Activated CD4-positive, CD25-positive, alpha-beta regulatory T cell treated with anti-CD3 and anti-CD28 coated beads, Interleukin-2, amount 50 U/mL, for 24 hours (primary cell): ENCODE measurements at regions not wholly inside any gene's neighbourhood (a gene's known extent, or its start where the extent isn't known, plus 50 kb on each side); places are given as distances from the start of the nearest gene placed in this dataset.

Experiments used
- ATAC-seq, 2 donors: fragments of 150-1000 bp; cut with Tn5 transposase; one replicate each; pipeline ENCODE4 v1.10.0; 2021; ENCODE audit warnings: mild to moderate bottlenecking in 1 of 2, moderate library complexity in 1 of 2

GRCh38 chr10:69741252-69741651 is 60.5 kb upstream of the COL13A1 start:
- ATAC-seq = no peak

- ATAC-seq = no peak
Observed at GRCh38 chr10:69741671-69742355, 59.9 kb upstream of the COL13A1 start.

- ATAC-seq = no peak
Observed at GRCh38 chr10:69742356-69742695, 59.4 kb upstream of the COL13A1 start.

GRCh38 chr10:69742928-69743602 is 58.6 kb upstream of the COL13A1 start:
- ATAC-seq = no peak

GRCh38 chr10:69744971-69745370 is 56.7 kb upstream of the COL13A1 start:
- ATAC-seq = no peak

GRCh38 chr10:69745698-69746097 is 56.0 kb upstream of the COL13A1 start:
- peak; percentile 36 to 62 for ATAC-seq

GRCh38 chr10:69747179-69747578 is 54.5 kb upstream of the COL13A1 start:
- no peak for ATAC-seq

- no peak for ATAC-seq
Observed at GRCh38 chr10:69748621-69749020, 53.1 kb upstream of the COL13A1 start.

- ATAC-seq = no peak
Observed at GRCh38 chr10:69749178-69750010, 52.3 kb upstream of the COL13A1 start.

GRCh38 chr10:69750011-69750373 is 51.7 kb upstream of the COL13A1 start:
- ATAC-seq = no peak

- no peak for ATAC-seq
Observed at GRCh38 chr10:69750725-69751124, 51.0 kb upstream of the COL13A1 start.

GRCh38 chr10:69751214-69751613 is 50.5 kb upstream of the COL13A1 start:
- no peak for ATAC-seq
